HCT116 (cell line): ENCODE measurements at regions not wholly inside any gene's neighbourhood (a gene's known extent, or its start where the extent isn't known, plus 50 kb on each side); places are given as distances from the start of the nearest gene placed in this dataset.

Experiments used
- ATAC-seq: fragments of 200-7000 bp; cut with Tn5 transposase; 2 replicates; pipeline ENCODE4 v1.9.1; 2020; ENCODE audit warnings: mild to moderate bottlenecking, moderate library complexity
- BruUV-seq: library from RNA; stranded (reverse); fragments of 400-500 nt; replicated peaks from 2 replicates; lab custom pipeline; 2021; lab: Mats Ljungman, UMichigan
- CTCF ChIA-PET: fragments of 300-600 bp; sonication (Branson Sonifier 250); formaldehyde crosslinking; loops from one replicate; lab custom pipeline; 2021; ENCODE audit warnings: antibody characterized with exemption; lab: Charles Lee
- POLR2A ChIA-PET: fragments of 300-600, 350-600 bp; sonication (Branson Sonifier 250); formaldehyde crosslinking; loops from one replicate; lab custom pipeline; 2021; ENCODE audit warnings: antibody characterized with exemption; lab: Charles Lee
- RAD21 ChIA-PET, 2 experiments: fragments of 300-600 bp; sonication (Branson Sonifier 250); formaldehyde crosslinking; loops; one replicate each; lab custom pipeline; 2023; ENCODE audit warnings: low total read pairs in 2 of 2; ENCODE audit not compliant: uncharacterized antibody in 2 of 2, unreplicated experiment in 2 of 2, low non-redundant PET in 1 of 2; lab: Charles Lee
- DNase-seq: peaks from one replicate; pipeline ENCODE4 v3.0.0-alpha.2; 2010; ENCODE audit warnings: low read depth, low spot score
- H2AFZ ChIP-seq: fragments of 200-600 bp; shearing (Covaris generic), sonication (generic); 2 replicates; pipeline ENCODE4 v1.6.1; 2017; ENCODE audit warnings: low read depth, mixed run types, mixed read lengths, antibody characterized with exemption, low read length; ENCODE audit not compliant: poor library complexity, severe bottlenecking
- H3K27ac ChIP-seq: 2 replicates; pipeline ENCODE4 v1.5.1; 2012; ENCODE audit warnings: low read depth, low read length
- H3K27me3 ChIP-seq: fragments of 200-600 bp; sonication (generic); 2 replicates; pipeline ENCODE4 v1.6.1; 2016; ENCODE audit warnings: mixed run types, low read length, mixed read lengths; ENCODE audit not compliant: insufficient read depth
- H3K36me3 ChIP-seq, 2 experiments: fragments of 200-500 bp in 1 of 2; fragments of 200-600 bp in 1 of 2; sonication (Bioruptor generic) in 1 of 2; sonication (generic) in 1 of 2; 2 replicates each; pipeline versions ENCODE4 v1.5.1 to v1.6.1; 2014 to 2016; ENCODE audit warnings: low read length in 2 of 2, inconsistent platforms in 1 of 2, mixed read lengths in 1 of 2, mixed run types in 1 of 2; ENCODE audit not compliant: insufficient read depth in 2 of 2, control insufficient read depth in 1 of 2
- H3K4me1 ChIP-seq, 2 experiments: fragments of 200-600 bp in 1 of 2; sonication (generic) in 1 of 2; 2 replicates each; pipeline versions ENCODE4 v1.5.1 to v1.6.1; 2012 to 2017; ENCODE audit warnings: low read length in 2 of 2, inconsistent platforms in 1 of 2, mild to moderate bottlenecking in 1 of 2, mixed read lengths in 1 of 2, mixed run types in 1 of 2, moderate library complexity in 1 of 2; ENCODE audit not compliant: insufficient read depth in 2 of 2, control insufficient read depth in 1 of 2
- H3K4me2 ChIP-seq: fragments of 200-600 bp; sonication (generic); 2 replicates; pipeline ENCODE4 v1.6.1; 2017; ENCODE audit warnings: mixed run types, low read length, mixed read lengths
- H3K4me3 ChIP-seq, 2 experiments: fragments of 200-600 bp in 1 of 2; sonication (generic) in 1 of 2; replicated peaks in 1 of 2; 2 replicates each; pipeline ENCODE4 v1.5.1; 2011 to 2016; ENCODE audit warnings: low read length in 2 of 2, control low read depth in 1 of 2, low read depth in 1 of 2, mild to moderate bottlenecking in 1 of 2, mixed read lengths in 1 of 2, mixed run types in 1 of 2
- H3K79me2 ChIP-seq: fragments of 200-600 bp; sonication (generic); 2 replicates; pipeline ENCODE4 v1.6.1; 2017; ENCODE audit warnings: mild to moderate bottlenecking, mixed run types, low read length, moderate library complexity, mixed read lengths; ENCODE audit not compliant: insufficient read depth
- H3K9ac ChIP-seq: fragments of 200-600 bp; sonication (generic); 2 replicates; pipeline ENCODE4 v1.6.1; 2016; ENCODE audit warnings: low read length, mixed read lengths
- H3K9me2 ChIP-seq: fragments of 200-600 bp; sonication (generic), shearing (Covaris generic); 2 replicates; pipeline ENCODE4 v1.6.1; 2017; ENCODE audit warnings: mixed run types, mild to moderate bottlenecking, moderate library complexity; ENCODE audit not compliant: insufficient read depth
- H3K9me3 ChIP-seq, 2 experiments: fragments of 200-500 bp in 1 of 2; fragments of 200-600 bp in 1 of 2; sonication (Bioruptor generic) in 1 of 2; sonication (generic) in 1 of 2; 2 replicates each; pipeline ENCODE4 v1.6.1; 2014 to 2017; ENCODE audit warnings: low read length in 2 of 2, mixed read lengths in 2 of 2, inconsistent platforms in 1 of 2, low read depth in 1 of 2, mild to moderate bottlenecking in 1 of 2, mixed run types in 1 of 2, moderate library complexity in 1 of 2; ENCODE audit not compliant: control insufficient read depth in 1 of 2, insufficient read depth in 1 of 2
- H4K20me1 ChIP-seq: fragments of 200-600 bp; sonication (generic), shearing (Covaris generic); 2 replicates; pipeline ENCODE4 v1.6.1; 2017; ENCODE audit warnings: mixed run types, mild to moderate bottlenecking, moderate library complexity; ENCODE audit not compliant: insufficient read depth
- CBX3 ChIP-seq: IDR thresholded peaks from 2 replicates; pipeline ENCODE4 v1.6.1; 2012; ENCODE audit warnings: low read depth
- CEBPB ChIP-seq: IDR thresholded peaks from 2 replicates; pipeline ENCODE4 v1.6.1; 2012; ENCODE audit warnings: low read depth
- ELF1 ChIP-seq: IDR thresholded peaks from 2 replicates; pipeline ENCODE4 v1.6.1; 2012; ENCODE audit warnings: low read depth, borderline replicate concordance
- EZH2 ChIP-seq: fragments of 200-600 bp; sonication (generic); IDR thresholded peaks from 2 replicates; pipeline ENCODE4 v1.6.1; 2017; ENCODE audit warnings: antibody characterized with exemption, mixed run types
- POLR2AphosphoS5 ChIP-seq: IDR thresholded peaks from 2 replicates; pipeline ENCODE4 v1.6.1; 2011; ENCODE audit warnings: mild to moderate bottlenecking, low read depth, low read length, moderate library complexity
- TCF7L2 ChIP-seq: IDR thresholded peaks from 2 replicates; pipeline ENCODE4 v1.7.0; 2011; ENCODE audit warnings: borderline replicate concordance, inconsistent platforms; ENCODE audit not compliant: insufficient read depth, insufficient read length; ENCODE audit errors: extremely low read depth
- intact Hi-C: fragments of 100-400 bp; cut with micrococcal nuclease; formaldehyde crosslinking; loops from 2 replicates; pipeline ENCODE4 v1.10.0; 2022
- TF ChIP-seq, protein P1 (sequence below): IDR thresholded peaks from 2 replicates; pipeline ENCODE4 v1.6.1; 2012
- TF ChIP-seq, protein P2 (sequence below): IDR thresholded peaks from 2 replicates; pipeline ENCODE4 v1.6.1; 2011; ENCODE audit warnings: mild to moderate bottlenecking, low read length, moderate library complexity; ENCODE audit not compliant: insufficient replicate concordance; ENCODE audit errors: extremely low read depth
- TF ChIP-seq, protein P3 (sequence below), 3 experiments: fragments of 200-600 bp in 1 of 3; sonication (generic) in 1 of 3; IDR thresholded peaks in 2 of 3; conservative IDR thresholded peaks in 1 of 3; 2 replicates each; pipeline ENCODE4 v1.5.1; 2012 to 2017; ENCODE audit warnings: low read depth in 2 of 3, low read length in 2 of 3, antibody characterized with exemption in 1 of 3, borderline replicate concordance in 1 of 3, control low read depth in 1 of 3, mild to moderate bottlenecking in 1 of 3, mixed read lengths in 1 of 3, mixed run types in 1 of 3, moderate library complexity in 1 of 3; ENCODE audit not compliant: insufficient read depth in 1 of 3
- TF ChIP-seq, protein P4 (sequence below): IDR thresholded peaks from 2 replicates; pipeline ENCODE4 v1.6.1; 2012; ENCODE audit warnings: low read depth
- TF ChIP-seq, protein P5 (sequence below): IDR thresholded peaks from 2 replicates; pipeline ENCODE4 v1.6.1; 2012

DNA sequence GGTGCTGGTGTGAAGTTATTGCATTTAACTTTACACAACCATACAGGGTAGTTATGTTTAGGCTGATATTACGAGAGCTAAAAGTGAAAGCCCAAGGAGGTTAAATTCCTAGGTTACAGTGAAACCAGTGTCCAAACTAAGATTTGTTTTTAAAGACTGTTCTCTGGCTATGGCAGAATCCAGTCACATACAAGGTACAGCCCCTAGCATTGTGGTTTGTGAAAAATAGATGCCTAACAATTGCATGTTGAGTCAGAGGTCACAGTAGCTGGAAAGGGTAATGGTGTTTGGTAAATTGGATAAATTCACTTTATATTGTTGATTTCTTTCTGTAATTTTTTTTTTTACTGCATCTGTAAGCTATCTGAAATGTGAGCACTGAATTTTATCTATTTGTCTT lies 614.6 kb upstream of the TBL1XR1 start:
- CTCF ChIA-PET = no interaction called here
- intact Hi-C loops = no loop called here
- ATAC-seq = no peak

DNA sequence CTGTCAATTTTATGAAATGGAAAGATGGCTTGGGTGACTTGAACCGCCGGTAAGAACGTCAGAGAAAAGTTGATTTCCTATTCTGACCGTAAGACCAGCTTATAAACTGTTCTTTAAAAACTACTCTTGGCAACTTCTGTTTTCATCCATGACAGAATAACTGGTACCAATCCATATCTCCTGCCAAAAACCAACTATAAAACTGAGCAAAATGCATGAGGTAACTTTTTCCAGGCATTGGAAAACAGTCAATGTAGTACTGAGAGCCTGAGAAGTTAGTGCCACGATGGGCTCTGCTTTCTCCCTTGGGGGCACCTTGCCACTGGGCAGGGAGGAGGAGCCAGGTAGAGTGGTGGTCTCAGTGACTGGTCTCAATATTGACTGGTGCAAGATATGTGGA lies 615.2 kb upstream of the TBL1XR1 start:
- H2AFZ ChIP-seq = no peak overlapping the region
- no peak overlapping the region for H3K4me2 ChIP-seq
- H3K36me3 ChIP-seq = no peaks in the 10 kb centered on the region
- ChIA-PET RAD21 (no interaction called here), CTCF (no interaction called here), POLR2A (no interaction called here)
- no peak overlapping the region for H3K4me3 ChIP-seq
- H3K27me3 ChIP-seq = no peaks in the 10 kb centered on the region
- no peaks in the 10 kb centered on the region for H3K9me2 ChIP-seq
- BruUV-seq = no TSS peak
- intact Hi-C loops = no loop called here
- ATAC-seq (no peak), DNase-seq (no peak)
- no peak overlapping the region for H3K27ac ChIP-seq
- H3K4me1 ChIP-seq = peaks cover 8 to 15% of the 10 kb centered on the region in 2 experiments; a peak in 3 of 4 replicates
- H3K79me2 ChIP-seq = no peaks in the 10 kb centered on the region
- no peaks in the 10 kb centered on the region for H4K20me1 ChIP-seq
- H3K9me3 ChIP-seq = no peaks in the 10 kb centered on the region
- no peak overlapping the region for H3K9ac ChIP-seq
- no peak for TF ChIP-seq ELF1
- TF ChIP-seq POLR2AphosphoS5 = no peak
- TF ChIP-seq, protein P1, sequence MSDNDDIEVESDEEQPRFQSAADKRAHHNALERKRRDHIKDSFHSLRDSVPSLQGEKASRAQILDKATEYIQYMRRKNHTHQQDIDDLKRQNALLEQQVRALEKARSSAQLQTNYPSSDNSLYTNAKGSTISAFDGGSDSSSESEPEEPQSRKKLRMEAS = no peak
- TF ChIP-seq, protein P2, sequence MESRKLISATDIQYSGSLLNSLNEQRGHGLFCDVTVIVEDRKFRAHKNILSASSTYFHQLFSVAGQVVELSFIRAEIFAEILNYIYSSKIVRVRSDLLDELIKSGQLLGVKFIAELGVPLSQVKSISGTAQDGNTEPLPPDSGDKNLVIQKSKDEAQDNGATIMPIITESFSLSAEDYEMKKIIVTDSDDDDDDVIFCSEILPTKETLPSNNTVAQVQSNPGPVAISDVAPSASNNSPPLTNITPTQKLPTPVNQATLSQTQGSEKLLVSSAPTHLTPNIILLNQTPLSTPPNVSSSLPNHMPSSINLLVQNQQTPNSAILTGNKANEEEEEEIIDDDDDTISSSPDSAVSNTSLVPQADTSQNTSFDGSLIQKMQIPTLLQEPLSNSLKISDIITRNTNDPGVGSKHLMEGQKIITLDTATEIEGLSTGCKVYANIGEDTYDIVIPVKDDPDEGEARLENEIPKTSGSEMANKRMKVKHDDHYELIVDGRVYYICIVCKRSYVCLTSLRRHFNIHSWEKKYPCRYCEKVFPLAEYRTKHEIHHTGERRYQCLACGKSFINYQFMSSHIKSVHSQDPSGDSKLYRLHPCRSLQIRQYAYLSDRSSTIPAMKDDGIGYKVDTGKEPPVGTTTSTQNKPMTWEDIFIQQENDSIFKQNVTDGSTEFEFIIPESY = no peak
- TF ChIP-seq CBX3 = no peak
- TF ChIP-seq, protein P3, sequence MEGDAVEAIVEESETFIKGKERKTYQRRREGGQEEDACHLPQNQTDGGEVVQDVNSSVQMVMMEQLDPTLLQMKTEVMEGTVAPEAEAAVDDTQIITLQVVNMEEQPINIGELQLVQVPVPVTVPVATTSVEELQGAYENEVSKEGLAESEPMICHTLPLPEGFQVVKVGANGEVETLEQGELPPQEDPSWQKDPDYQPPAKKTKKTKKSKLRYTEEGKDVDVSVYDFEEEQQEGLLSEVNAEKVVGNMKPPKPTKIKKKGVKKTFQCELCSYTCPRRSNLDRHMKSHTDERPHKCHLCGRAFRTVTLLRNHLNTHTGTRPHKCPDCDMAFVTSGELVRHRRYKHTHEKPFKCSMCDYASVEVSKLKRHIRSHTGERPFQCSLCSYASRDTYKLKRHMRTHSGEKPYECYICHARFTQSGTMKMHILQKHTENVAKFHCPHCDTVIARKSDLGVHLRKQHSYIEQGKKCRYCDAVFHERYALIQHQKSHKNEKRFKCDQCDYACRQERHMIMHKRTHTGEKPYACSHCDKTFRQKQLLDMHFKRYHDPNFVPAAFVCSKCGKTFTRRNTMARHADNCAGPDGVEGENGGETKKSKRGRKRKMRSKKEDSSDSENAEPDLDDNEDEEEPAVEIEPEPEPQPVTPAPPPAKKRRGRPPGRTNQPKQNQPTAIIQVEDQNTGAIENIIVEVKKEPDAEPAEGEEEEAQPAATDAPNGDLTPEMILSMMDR (IDR thresholded peaks at IDR 0.05 in 2 of 3, conservative IDR thresholded peaks at IDR 0.05 in 1 of 3; ENCODE audit: borderline replicate concordance in 1 of 3, insufficient read depth in 1 of 3, low read depth in 2 of 3, low read length in 2 of 3) = no peak
- TF ChIP-seq, protein P4, sequence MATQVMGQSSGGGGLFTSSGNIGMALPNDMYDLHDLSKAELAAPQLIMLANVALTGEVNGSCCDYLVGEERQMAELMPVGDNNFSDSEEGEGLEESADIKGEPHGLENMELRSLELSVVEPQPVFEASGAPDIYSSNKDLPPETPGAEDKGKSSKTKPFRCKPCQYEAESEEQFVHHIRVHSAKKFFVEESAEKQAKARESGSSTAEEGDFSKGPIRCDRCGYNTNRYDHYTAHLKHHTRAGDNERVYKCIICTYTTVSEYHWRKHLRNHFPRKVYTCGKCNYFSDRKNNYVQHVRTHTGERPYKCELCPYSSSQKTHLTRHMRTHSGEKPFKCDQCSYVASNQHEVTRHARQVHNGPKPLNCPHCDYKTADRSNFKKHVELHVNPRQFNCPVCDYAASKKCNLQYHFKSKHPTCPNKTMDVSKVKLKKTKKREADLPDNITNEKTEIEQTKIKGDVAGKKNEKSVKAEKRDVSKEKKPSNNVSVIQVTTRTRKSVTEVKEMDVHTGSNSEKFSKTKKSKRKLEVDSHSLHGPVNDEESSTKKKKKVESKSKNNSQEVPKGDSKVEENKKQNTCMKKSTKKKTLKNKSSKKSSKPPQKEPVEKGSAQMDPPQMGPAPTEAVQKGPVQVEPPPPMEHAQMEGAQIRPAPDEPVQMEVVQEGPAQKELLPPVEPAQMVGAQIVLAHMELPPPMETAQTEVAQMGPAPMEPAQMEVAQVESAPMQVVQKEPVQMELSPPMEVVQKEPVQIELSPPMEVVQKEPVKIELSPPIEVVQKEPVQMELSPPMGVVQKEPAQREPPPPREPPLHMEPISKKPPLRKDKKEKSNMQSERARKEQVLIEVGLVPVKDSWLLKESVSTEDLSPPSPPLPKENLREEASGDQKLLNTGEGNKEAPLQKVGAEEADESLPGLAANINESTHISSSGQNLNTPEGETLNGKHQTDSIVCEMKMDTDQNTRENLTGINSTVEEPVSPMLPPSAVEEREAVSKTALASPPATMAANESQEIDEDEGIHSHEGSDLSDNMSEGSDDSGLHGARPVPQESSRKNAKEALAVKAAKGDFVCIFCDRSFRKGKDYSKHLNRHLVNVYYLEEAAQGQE = no peak
- no peak for TF ChIP-seq CEBPB
- no peak for TF ChIP-seq TCF7L2
- no peak for TF ChIP-seq EZH2
- TF ChIP-seq, protein P5, sequence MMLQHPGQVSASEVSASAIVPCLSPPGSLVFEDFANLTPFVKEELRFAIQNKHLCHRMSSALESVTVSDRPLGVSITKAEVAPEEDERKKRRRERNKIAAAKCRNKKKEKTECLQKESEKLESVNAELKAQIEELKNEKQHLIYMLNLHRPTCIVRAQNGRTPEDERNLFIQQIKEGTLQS = no peak

More for the DNA sequence above, 614.6 kb upstream of the TBL1XR1 start:
- Histone ChIP-seq H3K4me1 (peaks cover 5 to 10% of the 10 kb centered on the region in 2 experiments; a peak in 3 of 4 replicates), H3K9ac (no peak overlapping the region), H3K9me3 (no peaks in the 10 kb centered on the region), H3K27me3 (no peaks in the 10 kb centered on the region), H3K36me3 (no peaks in the 10 kb centered on the region), H3K4me3 (no peak overlapping the region), H4K20me1 (no peaks in the 10 kb centered on the region), H3K27ac (no peak overlapping the region), H2AFZ (no peak overlapping the region), H3K9me2 (no peaks in the 10 kb centered on the region), H3K4me2 (no peak overlapping the region), H3K79me2 (no peaks in the 10 kb centered on the region)
- POLR2A ChIA-PET = no interaction called here
- DNase-seq = no peak
- no TSS peak for BruUV-seq
- RAD21 ChIA-PET = no interaction called here
- no peak for TF ChIP-seq CBX3
- no peak for TF ChIP-seq ELF1
- TF ChIP-seq, all 23 proteins: peak for 0
